Prostate gland (tissue), 2 donors: ENCODE measurements at regions not wholly inside any gene's neighbourhood (a gene's known extent, or its start where the extent isn't known, plus 50 kb on each side); places are given as distances from the start of the nearest gene placed in this dataset.

ENCODE experiments used
- POLR2A ChIP-seq: fragments of 450-650 bp; IDR thresholded peaks from one replicate; pipeline ENCODE4 v1.6.1; 2016; ENCODE audit warnings: antibody characterized with exemption, mild to moderate bottlenecking
- TF ChIP-seq, protein P1 (sequence below), 4 experiments: fragments of 200-600 bp in 2 of 4; fragments of 450-650 bp in 2 of 4; sonication (generic) in 2 of 4; IDR thresholded peaks; 1 replicate in 3 of 4; 2 replicates in 1 of 4; pipeline ENCODE4 v1.5.1; 2016 to 2019; ENCODE audit warnings: antibody characterized with exemption in 4 of 4, mild to moderate bottlenecking in 2 of 4, moderate library complexity in 2 of 4

DNA sequence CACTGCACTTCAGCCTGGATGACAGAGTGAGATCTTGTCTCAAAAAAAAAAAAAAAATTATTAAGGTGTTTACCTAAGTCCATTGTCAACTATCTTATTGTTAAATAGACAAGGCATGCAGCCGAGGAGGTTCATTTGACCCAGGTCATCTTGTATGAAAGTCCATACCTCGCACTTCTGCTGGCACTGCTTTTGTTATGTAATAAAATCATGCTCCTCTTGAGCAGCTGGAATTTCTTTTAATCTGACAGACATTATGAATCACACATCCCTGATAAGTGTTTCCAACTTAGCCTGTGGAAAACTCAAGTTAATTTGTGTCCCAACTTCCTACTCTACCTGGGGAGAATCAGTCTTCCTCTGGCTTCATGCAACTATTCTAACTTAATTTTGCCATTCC lies 315.6 kb upstream of the KLF4 start:
- TF ChIP-seq, protein P1, sequence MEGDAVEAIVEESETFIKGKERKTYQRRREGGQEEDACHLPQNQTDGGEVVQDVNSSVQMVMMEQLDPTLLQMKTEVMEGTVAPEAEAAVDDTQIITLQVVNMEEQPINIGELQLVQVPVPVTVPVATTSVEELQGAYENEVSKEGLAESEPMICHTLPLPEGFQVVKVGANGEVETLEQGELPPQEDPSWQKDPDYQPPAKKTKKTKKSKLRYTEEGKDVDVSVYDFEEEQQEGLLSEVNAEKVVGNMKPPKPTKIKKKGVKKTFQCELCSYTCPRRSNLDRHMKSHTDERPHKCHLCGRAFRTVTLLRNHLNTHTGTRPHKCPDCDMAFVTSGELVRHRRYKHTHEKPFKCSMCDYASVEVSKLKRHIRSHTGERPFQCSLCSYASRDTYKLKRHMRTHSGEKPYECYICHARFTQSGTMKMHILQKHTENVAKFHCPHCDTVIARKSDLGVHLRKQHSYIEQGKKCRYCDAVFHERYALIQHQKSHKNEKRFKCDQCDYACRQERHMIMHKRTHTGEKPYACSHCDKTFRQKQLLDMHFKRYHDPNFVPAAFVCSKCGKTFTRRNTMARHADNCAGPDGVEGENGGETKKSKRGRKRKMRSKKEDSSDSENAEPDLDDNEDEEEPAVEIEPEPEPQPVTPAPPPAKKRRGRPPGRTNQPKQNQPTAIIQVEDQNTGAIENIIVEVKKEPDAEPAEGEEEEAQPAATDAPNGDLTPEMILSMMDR (IDR thresholded peaks at IDR 0.05) = no peak
- no peak for TF ChIP-seq POLR2A
